ENCODE measurements at regions not wholly inside any gene's neighbourhood (a gene's known extent, or its start where the extent isn't known, plus 50 kb on each side); places are given as distances from the start of the nearest gene placed in this dataset.
"Not testable (repeated sequence)": the region's sequence is repeated elsewhere in the genome, so short reads cannot be mapped to it uniquely, and the experiment has no call there.

- not testable (repeated sequence) for TF ChIP-seq CTCF, EP300 (IDR thresholded peaks at IDR 0.05)
These were observed 1025.2 kb upstream of the SEMA6A start for GRCh38 chr5:117599811-117600210.
